Amniotic stem cell (primary cell): ENCODE measurements at regions not wholly inside any gene's neighbourhood (a gene's known extent, or its start where the extent isn't known, plus 50 kb on each side); places are given as distances from the start of the nearest gene placed in this dataset.
"Not testable (repeated sequence)": the region's sequence is repeated elsewhere in the genome, so short reads cannot be mapped to it uniquely, and the experiment has no call there.

Experiments used
- DNase-seq: peaks from one replicate; lab custom pipeline; 2025; lab: John Stamatoyannopoulos, UW

DNA sequence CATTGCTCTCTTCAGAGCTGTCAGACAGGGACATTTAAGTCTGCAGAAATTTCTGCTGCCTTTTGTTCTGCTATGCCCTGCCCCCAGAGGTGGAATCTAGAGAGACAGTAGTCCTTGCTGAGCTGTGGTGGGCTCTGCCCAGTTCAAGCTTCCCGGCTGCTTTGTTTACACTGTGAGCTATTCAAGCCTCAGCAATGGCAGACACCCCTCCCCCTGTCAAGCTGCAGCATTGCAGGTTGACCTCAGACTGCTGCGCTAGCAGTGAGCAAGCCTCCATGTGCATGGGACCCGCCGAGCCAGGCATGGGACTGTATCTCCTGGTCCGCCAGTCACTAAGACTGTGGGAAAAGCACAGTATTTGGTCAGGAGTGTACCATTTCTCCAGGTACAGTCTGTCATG is 53.6 kb upstream of the MAPK10 start:
- not testable (repeated sequence) for DNase-seq

DNA sequence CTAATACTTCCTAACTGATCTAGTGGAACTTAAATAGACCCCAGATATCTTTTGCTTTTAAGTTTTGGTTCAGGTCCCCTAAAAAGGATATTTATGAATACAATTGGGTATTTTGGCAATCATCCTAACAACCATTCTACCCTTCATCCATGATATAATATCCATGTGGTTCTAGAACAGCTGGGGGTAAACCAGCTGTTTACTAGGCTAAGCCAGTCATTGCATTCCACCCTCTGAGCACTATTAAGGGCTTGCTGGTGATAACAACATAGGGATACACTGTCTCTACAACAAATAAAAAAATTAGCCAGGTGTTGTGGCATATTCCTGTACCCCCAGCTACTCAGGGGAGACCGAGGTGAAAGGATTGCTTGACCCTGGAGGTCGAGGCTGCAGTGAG is 54.8 kb upstream of the MAPK10 start:
- DNase-seq, result no peak

DNA sequence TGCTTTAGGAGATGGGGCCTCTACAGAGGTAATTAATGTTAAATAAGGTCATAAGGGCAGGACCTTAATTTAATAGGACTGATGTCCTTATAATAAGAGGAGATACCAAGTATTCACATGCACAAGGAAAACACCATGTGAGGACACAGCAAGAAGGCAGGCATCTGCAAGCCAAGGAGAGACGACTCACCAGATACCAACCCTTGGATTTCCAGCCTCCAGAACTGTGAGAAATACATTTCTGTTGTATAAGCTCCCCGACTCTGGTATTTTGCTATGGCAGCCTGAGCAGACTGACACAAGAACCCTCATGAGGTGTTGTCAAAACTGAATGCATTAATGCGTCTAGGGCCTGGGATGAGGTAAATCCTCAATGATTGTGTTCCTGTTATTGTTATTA is 56.2 kb upstream of the MAPK10 start:
- no peak for DNase-seq

DNA sequence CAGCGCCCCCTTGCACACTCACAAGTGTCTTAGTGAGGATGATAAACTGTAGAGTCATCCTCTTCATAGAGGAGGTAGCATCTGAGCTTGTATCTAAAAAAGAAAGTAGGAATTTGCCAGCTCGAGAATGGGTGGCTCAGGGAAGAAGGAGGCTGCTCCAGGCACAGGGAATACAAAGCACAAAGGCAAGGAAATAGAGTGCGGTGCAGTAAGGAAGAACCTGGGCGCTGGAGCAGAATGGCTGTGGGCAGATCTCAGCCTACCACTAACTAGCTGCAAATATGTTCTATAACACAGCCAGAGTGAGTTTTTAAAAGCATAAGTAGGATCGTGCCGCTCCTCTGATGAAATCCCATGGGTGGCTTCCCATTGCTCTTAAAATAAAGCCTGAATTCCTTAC is 61.6 kb upstream of the MAPK10 start:
- no peak for DNase-seq

DNA sequence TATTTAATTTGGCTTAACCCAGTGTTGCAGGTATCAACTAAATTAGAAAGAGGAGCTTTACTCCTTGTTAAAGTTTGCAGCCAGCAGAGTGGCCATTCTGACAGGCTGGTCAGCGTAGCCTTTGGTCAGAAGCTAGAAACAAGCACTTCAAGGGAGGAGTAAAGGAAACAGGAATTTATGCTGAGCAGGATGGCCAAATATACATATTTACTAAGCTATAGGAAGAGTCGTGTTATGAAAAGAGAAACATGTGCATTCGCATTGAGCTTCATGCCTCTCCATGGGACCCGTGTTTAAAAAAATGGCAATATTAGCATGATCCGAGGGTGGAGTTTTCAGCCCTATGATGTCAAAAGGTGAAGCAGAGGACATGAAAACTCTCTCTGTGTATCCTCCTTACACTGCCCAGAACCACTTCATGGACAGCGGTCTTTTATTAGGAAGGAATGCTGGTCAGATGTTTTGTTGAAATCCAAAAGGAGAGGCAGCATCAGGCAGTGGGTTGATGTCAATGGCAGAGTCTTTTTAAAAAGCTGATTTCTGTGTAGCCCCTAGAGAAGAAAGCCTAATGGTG is 71.8 kb upstream of the MAPK10 start:
- no peak for DNase-seq

DNA sequence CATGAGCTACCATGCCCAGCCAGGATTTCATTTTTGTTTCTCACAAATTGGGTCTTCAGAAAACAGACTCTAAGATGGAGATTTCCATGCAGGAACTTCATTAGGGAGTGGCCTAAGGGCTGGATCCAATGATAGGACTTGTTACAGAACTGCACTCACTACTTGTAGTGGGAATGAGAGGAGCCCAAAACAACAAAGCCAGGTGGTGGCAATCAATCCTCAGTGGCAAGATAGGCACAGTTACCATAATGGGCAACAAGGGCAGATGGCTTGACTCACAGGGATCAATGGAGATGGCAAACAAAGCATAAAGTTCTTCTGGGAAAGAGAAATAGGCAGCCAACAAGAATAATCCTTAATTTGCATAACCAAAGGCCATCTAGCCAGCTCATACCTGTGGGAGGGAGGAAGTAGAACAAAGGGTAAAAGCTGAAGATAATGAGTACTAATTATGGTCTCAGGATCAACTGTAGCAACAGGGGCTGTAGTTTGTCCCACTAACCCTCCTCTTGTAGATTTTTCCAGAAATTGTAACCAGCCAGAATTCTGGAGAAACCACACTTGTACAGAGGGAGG is 72.8 kb upstream of the MAPK10 start:
- DNase-seq, result no peak

- DNase-seq, result no peak
Measured at GRCh38 chr4:86439293-86439692, 79.4 kb upstream of the MAPK10 start.

DNA sequence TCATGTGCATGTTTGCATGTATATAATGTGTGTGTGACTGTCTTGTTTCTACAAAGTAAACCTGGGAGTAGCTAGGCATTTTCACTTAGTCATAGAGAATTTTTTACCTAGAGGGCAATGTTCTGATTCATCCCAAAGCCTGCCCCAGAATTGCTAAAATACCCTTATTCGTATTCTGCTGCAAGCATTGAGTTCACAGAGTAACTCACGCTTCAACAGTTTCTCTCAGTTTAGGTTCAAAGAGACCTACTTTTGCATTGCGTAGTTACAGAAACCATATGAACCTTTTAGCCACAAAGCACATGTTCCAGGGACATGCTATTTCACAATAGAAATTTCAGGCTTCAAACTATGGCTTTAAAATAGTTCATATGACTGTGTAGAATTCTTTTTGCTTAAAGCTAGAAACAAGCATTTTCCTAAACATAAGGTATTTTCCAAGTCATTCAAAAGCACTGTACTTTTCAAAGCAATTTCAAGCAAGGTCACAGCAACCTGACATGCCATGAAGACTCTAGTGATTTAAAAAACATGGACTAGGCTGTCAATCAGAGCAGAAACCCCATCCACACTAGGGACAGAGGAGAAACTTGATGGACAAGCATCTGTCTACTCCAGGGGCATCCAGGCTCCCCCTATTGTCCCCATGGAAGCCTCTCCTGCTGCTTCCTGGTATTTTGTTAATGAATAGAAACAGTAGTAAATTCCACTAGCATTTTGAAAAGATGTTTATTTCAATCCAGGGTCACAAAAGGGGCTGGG is 81.5 kb upstream of the MAPK10 start:
- no peak for DNase-seq

GRCh38 chr4:86442881-86443280 is 83.0 kb upstream of the MAPK10 start:
- no peak for DNase-seq

GRCh38 chr4:86443495-86443894 is 83.6 kb upstream of the MAPK10 start:
- DNase-seq, result no peak

DNA sequence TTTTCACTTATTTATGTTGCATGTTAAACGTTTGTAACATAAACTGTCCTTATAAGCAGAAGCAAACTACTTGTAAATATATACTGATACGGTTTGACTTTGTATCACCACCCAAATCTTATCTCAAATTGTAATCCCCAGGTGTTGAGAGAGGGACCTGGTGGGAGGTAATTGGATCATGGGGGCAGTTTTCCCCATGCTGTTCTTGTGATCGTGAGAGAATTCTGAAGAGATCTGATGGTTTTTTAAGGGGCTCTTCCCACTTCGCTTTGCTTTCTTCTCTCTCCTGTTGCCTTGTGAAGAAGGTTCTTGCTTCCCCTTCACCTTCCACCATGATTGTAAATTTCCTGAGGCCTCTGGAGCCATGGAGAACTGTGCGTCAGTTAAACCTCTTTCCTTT is 87.1 kb upstream of the MAPK10 start:
- DNase-seq, result no peak

- no peak for DNase-seq
Measured at GRCh38 chr4:86448871-86449270, 89.0 kb upstream of the MAPK10 start.

DNA sequence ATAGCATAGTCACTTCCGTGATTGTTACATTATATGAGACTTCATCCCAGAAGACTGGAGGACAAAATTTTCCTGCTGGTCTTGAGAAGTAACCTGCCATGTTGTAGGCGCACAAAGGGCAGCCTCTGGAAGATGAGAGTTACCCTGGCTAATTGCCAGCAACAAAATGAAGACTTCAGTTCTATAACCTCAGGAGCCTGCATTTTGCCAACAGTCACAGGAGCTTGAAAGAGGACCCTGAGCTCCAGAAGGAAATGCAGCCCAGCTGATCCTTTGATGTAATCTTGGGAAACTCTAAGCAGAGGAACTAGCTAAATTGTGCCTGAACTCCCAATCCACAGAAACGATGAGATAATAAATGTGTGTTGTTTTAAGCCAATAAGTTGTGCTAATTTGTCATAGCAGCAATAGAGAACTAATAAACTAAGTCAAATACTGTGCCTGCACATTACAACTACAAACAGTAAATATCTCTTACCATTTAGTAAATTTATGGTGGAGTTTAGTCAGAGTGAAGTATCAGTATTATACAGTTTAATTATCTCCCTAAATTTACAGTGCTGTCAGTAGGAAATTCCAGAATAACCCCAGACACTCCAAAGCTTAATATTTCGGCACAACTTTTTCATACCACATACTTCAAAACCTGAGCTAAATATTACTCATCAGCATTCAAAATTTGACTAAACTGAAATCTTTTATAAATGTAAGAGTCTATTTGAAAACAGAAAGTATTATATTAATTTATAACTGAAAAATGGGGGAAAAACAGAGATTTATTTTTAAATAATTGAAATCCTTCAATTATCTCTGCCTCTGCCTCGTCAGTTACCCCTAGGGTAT is 90.1 kb upstream of the MAPK10 start:
- no peak for DNase-seq

DNA sequence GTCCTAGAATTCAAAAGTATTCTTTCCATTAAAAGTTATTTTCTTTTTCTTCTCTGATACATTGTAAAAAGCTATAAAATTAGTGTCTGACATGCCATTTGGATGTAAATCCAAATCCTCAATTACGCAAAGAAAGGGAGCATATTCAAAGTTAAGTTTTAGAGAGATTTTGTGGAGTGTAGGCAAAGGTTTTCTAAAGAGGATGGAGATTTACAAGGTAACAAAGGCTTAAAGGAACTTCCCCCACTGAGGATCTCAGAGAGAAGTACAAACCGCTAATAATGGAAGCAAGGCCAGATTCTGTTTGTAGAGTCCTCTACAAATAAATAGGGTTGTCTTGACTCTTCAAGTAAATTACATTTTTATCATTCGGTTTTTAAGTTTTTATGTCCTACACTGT is 91.0 kb upstream of the MAPK10 start:
- no peak for DNase-seq

- no peak for DNase-seq
Measured at GRCh38 chr4:86451560-86452330, 91.9 kb upstream of the MAPK10 start.

DNA sequence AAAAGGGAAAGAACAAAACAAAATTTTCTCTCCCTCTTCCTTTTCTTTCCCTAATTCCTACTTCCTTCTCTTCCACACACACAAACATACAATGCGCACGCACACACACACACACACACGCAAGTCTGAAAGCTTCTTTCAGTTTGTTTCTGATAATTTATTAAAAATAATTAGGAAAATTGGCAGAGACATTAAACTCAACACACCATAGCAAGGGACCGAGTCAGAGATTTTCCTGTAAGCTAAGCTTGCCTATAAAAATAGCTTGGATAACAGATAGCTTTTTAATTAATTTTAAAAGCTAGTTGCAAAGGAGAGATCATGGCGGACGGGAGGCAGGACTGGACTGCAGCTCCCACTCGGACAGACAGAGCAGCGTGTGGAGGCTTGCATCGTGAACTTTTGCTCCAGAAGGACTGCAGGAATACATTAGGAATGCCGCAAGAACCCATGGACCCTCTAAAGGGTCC is 92.6 kb upstream of the MAPK10 start:
- DNase-seq, result no peak

- no peak for DNase-seq
Measured at GRCh38 chr4:86452924-86453531, 93.2 kb upstream of the MAPK10 start.

GRCh38 chr4:86453611-86454072 is 93.8 kb upstream of the MAPK10 start:
- DNase-seq, result not testable (repeated sequence)

DNA sequence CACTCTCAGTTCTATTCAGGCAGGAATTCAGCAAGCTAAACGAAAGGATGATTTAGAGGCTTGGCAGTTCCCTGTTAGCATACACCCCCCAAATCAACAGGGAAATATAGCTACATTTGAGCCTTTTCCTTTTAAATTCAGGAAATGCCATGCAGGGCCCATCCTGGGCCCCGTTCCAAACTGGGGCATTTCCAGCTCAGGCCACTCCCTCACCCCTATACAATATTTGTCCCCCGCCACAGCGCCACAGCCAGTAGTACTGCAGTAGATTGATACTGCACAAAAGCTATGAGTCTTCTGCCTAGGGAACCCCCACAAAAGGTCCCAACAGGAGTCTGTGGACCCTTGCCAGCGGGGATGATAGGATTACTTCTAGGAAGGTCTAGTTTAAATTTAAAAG is 102.0 kb upstream of the MAPK10 start:
- no peak for DNase-seq

- no peak for DNase-seq
Measured at GRCh38 chr4:86472377-86473019, 112.6 kb upstream of the MAPK10 start.

DNA sequence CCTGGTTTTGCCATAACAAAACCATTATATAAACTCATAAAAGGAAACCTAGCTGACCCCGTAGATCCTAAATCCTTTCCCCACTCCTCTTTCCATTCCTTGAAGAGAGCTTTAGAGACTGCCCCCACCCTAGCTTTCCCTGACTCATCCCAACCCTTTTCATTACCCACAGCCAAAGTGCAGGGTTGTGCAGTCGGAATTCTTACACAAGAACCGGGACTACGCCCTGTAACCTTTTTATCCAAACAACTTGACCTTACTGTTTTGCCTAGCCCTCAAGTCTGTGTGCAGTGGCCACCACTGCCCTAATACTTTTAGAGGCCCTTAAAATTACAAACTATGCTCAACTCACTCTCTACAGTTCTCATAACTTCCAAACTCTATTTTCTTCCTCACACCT is 116.0 kb upstream of the PTPN13 start:
- not testable (repeated sequence) for DNase-seq
